GM13977 (cell line): ENCODE measurements at regions not wholly inside any gene's neighbourhood (a gene's known extent, or its start where the extent isn't known, plus 50 kb on each side); places are given as distances from the start of the nearest gene placed in this dataset.
"Not testable (repeated sequence)": the region's sequence is repeated elsewhere in the genome, so short reads cannot be mapped to it uniquely, and the experiment has no call there.

Source experiments
- DNase-seq: peaks from one replicate; pipeline ENCODE4 v3.0.0; 2012; ENCODE audit warnings: low spot score
- in situ Hi-C: fragments of 300-500 bp; cut with MboI; formaldehyde crosslinking; loops from one replicate; pipeline ENCODE4 v1.12.0; 2022; ENCODE audit warnings: low sequenced_read_pairs, low pct_unique_long_range_greater_than_20kb, mixed read lengths, inconsistent platforms; ENCODE audit not compliant: unreplicated experiment
- TF ChIP-seq, protein P1 (sequence below): IDR thresholded peaks from 2 replicates; pipeline ENCODE4 v1.5.1; 2012; ENCODE audit warnings: mild to moderate bottlenecking, control low read depth; ENCODE audit not compliant: insufficient read depth; ENCODE audit errors: extremely low read depth, missing control alignments

DNA sequence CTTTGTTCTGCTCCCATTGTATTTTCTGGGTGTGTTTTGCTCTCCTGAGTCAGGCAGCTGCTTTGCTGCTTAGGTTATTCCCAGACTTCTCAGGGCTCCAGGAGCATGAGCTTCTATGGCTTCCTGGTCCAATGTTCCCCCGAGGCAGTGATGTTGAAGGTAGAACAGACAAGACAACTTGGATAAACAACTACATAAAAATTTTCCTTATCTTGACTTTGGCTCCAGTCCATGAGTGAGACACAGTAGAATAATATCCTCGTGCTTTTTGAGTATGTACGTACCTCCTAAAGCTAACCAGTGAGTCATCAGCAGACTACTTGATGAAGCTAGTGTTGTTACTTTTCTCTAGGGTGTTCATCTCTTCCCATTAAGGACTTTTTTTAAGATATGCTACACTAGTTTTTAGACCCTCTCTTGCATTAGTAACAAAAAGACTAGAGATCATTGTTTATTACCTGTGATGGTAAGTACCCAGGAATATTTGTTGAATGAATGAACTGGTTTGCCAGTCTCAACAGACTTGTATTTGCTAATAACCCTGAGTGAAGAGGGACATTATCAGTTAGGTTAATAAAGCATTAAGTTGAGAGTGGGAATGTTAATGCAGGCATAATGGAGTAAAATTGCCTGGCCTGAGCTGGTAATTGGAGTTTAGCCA lies 131.9 kb downstream of the FHIP1A start:
- no peak for DNase-seq
- TF ChIP-seq, protein P1, sequence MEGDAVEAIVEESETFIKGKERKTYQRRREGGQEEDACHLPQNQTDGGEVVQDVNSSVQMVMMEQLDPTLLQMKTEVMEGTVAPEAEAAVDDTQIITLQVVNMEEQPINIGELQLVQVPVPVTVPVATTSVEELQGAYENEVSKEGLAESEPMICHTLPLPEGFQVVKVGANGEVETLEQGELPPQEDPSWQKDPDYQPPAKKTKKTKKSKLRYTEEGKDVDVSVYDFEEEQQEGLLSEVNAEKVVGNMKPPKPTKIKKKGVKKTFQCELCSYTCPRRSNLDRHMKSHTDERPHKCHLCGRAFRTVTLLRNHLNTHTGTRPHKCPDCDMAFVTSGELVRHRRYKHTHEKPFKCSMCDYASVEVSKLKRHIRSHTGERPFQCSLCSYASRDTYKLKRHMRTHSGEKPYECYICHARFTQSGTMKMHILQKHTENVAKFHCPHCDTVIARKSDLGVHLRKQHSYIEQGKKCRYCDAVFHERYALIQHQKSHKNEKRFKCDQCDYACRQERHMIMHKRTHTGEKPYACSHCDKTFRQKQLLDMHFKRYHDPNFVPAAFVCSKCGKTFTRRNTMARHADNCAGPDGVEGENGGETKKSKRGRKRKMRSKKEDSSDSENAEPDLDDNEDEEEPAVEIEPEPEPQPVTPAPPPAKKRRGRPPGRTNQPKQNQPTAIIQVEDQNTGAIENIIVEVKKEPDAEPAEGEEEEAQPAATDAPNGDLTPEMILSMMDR, result no peak
- in situ Hi-C loops, result no loop called here

DNA sequence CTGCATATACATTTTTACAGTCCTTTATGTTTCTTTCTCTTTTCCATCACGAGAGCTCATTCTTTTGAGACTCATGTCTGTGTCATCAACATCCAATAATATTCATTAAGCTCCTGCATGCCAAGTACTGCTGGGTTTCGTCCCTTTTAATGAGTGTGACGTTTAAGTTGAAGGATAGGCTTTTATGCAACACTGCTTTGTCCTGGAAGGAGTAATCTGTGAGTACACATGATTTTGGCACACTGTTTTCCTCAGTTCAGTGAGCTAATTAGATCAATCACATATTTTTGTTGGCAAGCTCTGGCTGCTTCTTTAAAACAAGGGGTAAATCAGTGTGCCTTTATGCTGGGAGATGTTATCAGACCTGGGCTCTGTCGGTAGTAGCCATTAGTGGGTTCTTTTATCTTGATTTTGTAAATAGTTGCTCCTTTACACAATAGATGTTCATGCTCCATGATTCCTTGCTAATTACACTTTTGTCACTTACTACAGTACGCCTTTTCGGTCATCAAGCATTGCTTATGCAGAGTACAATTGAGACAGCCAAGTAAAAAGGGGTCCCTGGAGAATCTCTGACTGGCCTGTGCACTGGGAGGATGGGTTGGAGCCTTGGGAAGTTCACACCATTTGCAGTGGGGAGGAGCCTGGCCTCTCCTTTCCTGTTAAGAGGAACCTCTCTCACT lies 132.6 kb downstream of the FHIP1A start:
- TF ChIP-seq, protein P1, result no peak
- in situ Hi-C loops, result no loop called here

DNA sequence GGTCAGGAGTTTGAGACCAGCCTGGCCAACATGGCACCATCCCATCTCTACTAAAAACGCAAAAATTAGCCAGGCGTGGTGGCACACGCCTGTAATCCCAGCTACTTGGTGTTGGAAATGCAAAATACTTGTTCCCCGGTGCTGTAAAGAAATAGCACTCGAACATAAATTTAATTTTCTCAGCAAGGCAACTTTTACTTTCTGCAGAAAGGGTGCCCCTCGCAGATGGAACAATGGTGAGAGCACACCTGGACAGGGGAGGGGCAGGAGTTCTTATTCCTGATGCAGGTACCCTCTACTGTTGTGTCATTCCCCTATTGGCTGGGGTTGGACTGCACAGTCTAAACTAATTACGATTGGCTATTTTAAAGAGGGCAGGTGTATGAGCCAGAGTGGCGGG lies 139.7 kb downstream of the FHIP1A start:
- TF ChIP-seq, protein P1, result no peak
- in situ Hi-C loops, result no loop called here
- DNase-seq, result no peak

More for the DNA sequence above, 132.6 kb downstream of the FHIP1A start:
- no peak for DNase-seq

DNA sequence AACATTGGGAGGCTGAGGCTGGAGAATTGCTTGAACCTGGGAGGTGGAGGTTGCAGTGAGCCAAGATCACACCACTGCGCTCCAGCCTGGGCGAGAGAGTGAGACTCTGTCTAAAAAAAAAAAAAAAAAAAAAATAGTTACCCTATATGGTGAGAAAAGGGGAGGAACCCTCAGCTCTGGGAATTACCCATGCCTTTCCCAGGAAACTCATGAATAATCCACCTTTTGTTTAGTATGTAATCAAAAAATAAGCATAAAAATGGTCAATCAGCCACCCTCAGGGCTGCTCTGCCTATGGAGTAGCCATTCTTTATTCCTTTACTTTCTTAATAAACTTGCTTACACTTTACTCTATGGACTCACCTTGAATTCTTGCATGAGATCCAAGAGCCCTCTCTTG lies 140.4 kb downstream of the FHIP1A start:
- DNase-seq, in situ Hi-C loops: not testable (repeated sequence)

GRCh38 chr4:151553874-151554273 lies 144.9 kb downstream of the FHIP1A start:
- in situ Hi-C loops, result no loop called here
- no peak for DNase-seq
- TF ChIP-seq, protein P1, result no peak

DNA sequence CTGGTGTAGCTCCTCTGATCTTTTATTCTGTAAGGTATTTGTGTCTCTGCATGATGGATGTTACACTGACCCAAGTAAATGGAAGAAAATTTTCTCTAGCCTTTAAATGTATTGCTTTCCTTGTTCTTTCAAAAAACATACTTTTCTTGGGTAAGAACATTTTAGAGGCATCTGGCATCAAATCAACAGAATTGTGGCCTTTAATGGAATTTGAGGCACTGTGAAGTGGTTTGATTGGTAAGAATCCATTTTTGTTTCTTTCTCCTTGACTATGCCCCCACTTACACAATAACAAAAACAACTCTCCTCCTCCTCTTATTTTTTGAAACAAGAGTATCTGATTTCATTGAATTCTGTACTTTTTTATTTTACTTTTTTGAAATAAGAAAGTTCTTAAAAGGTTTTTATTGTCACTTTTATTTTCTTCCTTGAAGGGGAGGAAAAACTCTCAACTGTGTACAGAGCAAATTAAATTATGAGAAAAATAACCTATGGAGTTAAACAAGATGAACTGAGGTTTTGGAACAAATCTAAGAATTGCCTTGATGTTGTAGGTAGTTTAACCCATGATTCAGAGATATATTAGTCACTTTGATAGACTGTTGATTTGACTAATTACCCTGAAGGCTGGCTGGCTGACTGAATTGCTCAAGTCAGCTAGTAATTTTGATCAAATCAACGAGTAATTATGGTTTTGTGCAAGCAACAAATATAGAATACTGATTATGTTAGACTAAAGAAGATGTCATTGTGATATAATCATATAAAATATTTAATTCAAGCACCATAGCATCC lies 146.4 kb downstream of the FHIP1A start:
- TF ChIP-seq, protein P1, result no peak
- in situ Hi-C loops, result no loop called here
- no peak for DNase-seq
